ENCODE measurements at regions not wholly inside any gene's neighbourhood (a gene's known extent, or its start where the extent isn't known, plus 50 kb on each side); places are given as distances from the start of the nearest gene placed in this dataset.

DNA sequence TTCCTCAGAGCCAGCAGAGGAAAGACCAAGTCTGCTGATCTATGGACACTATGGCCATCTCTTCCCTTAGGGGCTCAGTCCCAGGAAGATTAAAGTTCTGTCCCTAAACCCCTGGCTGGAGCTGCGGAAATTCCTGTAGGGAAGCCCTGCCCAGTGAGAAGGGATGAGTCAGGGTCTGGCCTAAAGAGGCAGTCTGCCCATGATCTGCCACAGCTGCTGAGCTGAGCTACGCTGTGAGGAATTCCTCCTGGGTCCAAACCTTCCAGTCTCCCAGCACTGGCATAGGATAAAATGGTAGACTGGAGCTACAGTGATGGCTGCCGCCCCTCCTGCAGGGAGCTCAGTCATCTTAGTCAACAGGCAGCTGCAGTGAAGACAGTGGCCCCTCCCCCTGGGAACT, 213.7 kb downstream of the BRINP2 start:
- POLR2A ChIA-PET: no interaction called here
- H3K4me3 ChIP-seq (ENCODE audit: low read depth, low read length): no peak overlapping the region
- CTCF ChIA-PET: no interaction called here
- no peak for DNase-seq (ENCODE audit: low read depth, low spot score)
- TF ChIP-seq, protein P1, sequence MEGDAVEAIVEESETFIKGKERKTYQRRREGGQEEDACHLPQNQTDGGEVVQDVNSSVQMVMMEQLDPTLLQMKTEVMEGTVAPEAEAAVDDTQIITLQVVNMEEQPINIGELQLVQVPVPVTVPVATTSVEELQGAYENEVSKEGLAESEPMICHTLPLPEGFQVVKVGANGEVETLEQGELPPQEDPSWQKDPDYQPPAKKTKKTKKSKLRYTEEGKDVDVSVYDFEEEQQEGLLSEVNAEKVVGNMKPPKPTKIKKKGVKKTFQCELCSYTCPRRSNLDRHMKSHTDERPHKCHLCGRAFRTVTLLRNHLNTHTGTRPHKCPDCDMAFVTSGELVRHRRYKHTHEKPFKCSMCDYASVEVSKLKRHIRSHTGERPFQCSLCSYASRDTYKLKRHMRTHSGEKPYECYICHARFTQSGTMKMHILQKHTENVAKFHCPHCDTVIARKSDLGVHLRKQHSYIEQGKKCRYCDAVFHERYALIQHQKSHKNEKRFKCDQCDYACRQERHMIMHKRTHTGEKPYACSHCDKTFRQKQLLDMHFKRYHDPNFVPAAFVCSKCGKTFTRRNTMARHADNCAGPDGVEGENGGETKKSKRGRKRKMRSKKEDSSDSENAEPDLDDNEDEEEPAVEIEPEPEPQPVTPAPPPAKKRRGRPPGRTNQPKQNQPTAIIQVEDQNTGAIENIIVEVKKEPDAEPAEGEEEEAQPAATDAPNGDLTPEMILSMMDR (IDR thresholded peaks at IDR 0.05; ENCODE audit: insufficient read depth, low read length, missing control alignments): no peak

DNA sequence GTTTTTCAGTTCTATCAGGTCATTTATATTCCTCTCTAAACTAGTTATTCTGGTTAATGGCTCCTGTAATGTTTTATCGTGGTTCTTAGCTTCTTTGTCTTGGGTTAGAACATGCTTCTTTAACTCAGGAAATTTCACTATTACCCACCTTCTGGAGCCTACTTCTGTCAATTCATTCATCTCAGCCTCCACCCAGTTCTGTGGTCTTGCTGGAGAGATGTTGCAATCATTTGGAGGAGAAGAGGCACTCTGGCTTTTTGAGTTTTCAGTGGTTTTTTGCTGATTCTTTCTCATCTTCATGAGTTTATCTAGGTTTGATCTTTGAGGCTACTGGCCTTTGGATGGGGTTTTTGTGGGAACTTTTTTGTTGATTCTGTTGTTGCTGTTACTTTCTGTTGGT, 213.0 kb downstream of the BRINP2 start:
- ChIA-PET CTCF (no interaction called here), POLR2A (no interaction called here)
- H3K4me3 ChIP-seq (ENCODE audit: low read depth, low read length): no peak overlapping the region
- DNase-seq (ENCODE audit: low read depth, low spot score): no peak
- TF ChIP-seq, protein P1 (IDR thresholded peaks at IDR 0.05; ENCODE audit: insufficient read depth, low read length, missing control alignments): no peak

DNA sequence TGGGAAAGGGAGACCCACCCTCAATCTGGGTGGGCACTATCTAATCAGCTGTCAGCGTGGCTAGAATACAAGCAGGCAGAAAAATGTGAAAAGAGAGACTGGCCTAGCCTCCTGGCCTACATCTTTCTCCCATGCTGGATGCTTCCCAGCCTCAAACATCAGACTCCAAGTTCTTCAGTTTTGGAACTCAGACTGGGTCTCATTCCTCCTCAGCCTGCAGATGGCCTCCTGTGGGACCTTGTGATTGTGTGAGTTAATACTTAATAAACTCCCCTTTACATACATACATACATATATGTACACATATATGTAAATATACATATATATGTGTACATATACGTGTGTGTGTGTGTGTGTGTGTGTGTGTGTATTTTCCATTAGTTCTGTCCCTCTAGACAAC, 207.1 kb downstream of the BRINP2 start:
- CTCF ChIA-PET: no interaction called here

DNA sequence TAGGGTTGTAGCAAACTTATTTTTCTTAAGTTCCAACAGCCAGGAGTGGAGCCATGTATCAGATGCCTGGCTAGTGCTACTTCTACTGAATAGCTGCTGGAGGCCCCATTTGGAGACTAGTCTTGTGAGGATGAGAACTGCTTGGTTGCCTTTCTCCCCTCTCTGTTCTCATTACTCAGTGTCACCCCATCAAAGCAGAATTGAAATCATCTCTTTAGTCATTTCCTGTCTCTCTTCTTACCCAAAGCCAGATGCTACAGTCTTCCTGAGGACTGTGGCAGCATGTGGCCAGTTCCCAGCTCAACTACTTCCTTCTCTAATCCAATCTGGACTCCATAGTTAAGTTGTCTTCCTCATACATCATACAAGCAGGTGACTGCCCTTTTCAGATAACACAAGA, 197.5 kb downstream of the BRINP2 start:
- DNase-seq (ENCODE audit: low read depth, low spot score): no peak
- TF ChIP-seq, protein P1 (IDR thresholded peaks at IDR 0.05; ENCODE audit: insufficient read depth, low read length, missing control alignments): no peak
- POLR2A ChIA-PET: no interaction called here
- H3K4me3 ChIP-seq (ENCODE audit: low read depth, low read length): no peak overlapping the region
- CTCF ChIA-PET: interaction anchor here (0.9 kb wide), 1 partner anchor 470 kb away, joined by 3 read pairs; no protein-coding TSS in a partner anchor

More for the DNA sequence above, 207.1 kb downstream of the BRINP2 start:
- TF ChIP-seq, protein P1 (IDR thresholded peaks at IDR 0.05; ENCODE audit: insufficient read depth, low read length, missing control alignments): no peak
- POLR2A ChIA-PET: no interaction called here
- no peak overlapping the region for H3K4me3 ChIP-seq (ENCODE audit: low read depth, low read length)
- DNase-seq (ENCODE audit: low read depth, low spot score): no peak

DNA sequence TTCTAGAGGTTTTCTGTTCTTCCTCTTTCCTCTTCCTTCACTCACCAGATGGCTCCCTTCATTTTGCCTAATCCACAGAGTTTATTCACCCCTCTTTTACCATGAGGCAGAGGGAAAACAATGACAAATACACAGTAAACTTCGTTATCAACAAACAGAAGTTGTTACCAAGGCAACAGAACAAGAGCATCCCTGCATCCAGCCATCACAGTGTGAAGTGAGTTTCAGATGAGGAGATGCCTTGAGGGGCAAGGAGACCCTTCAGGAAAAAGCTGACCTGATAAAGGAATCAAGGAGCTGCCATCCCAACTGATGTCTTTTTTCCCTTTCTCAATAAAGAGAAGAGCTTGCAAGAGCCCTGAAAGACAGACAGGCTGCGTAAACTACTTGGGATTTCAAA, 195.3 kb downstream of the BRINP2 start:
- DNase-seq (ENCODE audit: low read depth, low spot score): no peak
- POLR2A ChIA-PET: no interaction called here
- CTCF ChIA-PET: interaction anchor here (1.4 kb wide), 1 partner anchor 9 kb away, joined by 5 read pairs; no protein-coding TSS in a partner anchor
- TF ChIP-seq, protein P1 (IDR thresholded peaks at IDR 0.05; ENCODE audit: insufficient read depth, low read length, missing control alignments): no peak
- H3K4me3 ChIP-seq (ENCODE audit: low read depth, low read length): no peak overlapping the region

DNA sequence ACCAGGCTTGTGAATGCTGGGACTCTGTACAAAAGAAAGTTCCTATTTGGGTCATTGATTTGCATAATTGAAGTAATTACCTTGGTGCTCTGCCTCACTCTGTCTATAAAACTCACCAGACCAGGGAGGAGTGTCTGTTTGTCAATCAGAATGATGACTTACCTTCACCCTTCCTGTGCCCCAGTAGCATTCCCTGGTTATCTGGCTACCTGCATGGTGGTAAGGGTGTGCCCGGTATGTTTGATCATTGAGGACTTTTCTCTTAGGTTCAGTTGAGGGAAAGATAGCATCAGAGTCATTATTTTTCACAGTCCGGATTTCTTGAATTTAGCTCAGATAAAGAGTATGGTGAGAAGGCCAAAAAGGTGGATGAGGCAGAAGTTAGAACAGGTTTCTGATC, 190.0 kb downstream of the BRINP2 start:
- TF ChIP-seq, protein P1 (IDR thresholded peaks at IDR 0.05; ENCODE audit: insufficient read depth, low read length, missing control alignments): no peak
- DNase-seq (ENCODE audit: low read depth, low spot score): no peak
- POLR2A ChIA-PET: no interaction called here
- no peak overlapping the region for H3K4me3 ChIP-seq (ENCODE audit: low read depth, low read length)
- CTCF ChIA-PET: no interaction called here
